HepG2 (cell line): ENCODE measurements at regions not wholly inside any gene's neighbourhood (a gene's known extent, or its start where the extent isn't known, plus 50 kb on each side); places are given as distances from the start of the nearest gene placed in this dataset.

ENCODE experiments used
- ATAC-seq: fragments of 200-7000 bp; cut with Tn5 transposase; 3 replicates; pipeline ENCODE4 v1.9.1; 2020; ENCODE audit warnings: mild to moderate bottlenecking, moderate library complexity
- BruUV-seq: library from RNA; stranded (reverse); fragments of 400-500 nt; replicated peaks from 2 replicates; lab custom pipeline; 2021; lab: Mats Ljungman, UMichigan
- CTCF ChIA-PET: fragments of 300-600 bp; formaldehyde crosslinking; extraction: SDS; loops from one replicate; lab custom pipeline; 2021; ENCODE audit warnings: low total read pairs, inconsistent platforms, low intra/inter-chr PET ratio; lab: Yijun Ruan, JAX
- POLR2A ChIA-PET: fragments of 350-600 bp; sonication (Branson Sonifier 250); formaldehyde crosslinking; loops from one replicate; lab custom pipeline; 2020; ENCODE audit warnings: antibody characterized with exemption, inconsistent platforms; lab: Yijun Ruan, JAX
- DNase-seq: peaks from one replicate; pipeline ENCODE4 v3.0.0-alpha.2; 2015; ENCODE audit warnings: low spot score
- FAIRE-seq: peaks from 3 replicates; lab custom pipeline; 2011; peaks lifted over from hg19 to GRCh38; lab: Jason Lieb, UNC
- H2AFZ ChIP-seq: one replicate; pipeline ENCODE4 v1.6.1; 2011; ENCODE audit warnings: low read length, inconsistent platforms
- H3K27ac ChIP-seq: fragments of 300-600 bp; 3 replicates; pipeline ENCODE4 v1.8.0; 2011; ENCODE audit warnings: mixed run types, mild to moderate bottlenecking, mixed read lengths, low read length, inconsistent platforms; ENCODE audit not compliant: insufficient read depth; ENCODE audit errors: extremely low read length
- H3K27me3 ChIP-seq, 2 experiments: fragments of 200-600 bp in 1 of 2; 2 replicates in 1 of 2; 3 replicates in 1 of 2; pipeline versions ENCODE4 v1.6.0 to v1.8.0; 2011; ENCODE audit warnings: low read length in 2 of 2, mild to moderate bottlenecking in 2 of 2, moderate library complexity in 2 of 2, inconsistent platforms in 1 of 2; ENCODE audit not compliant: insufficient read depth in 2 of 2, control insufficient read depth in 1 of 2
- H3K36me3 ChIP-seq, 2 experiments: fragments of 200-600 bp in 1 of 2; replicated peaks in 1 of 2; 2 replicates in 1 of 2; 3 replicates in 1 of 2; pipeline versions ENCODE4 v1.5.1 to v1.8.0; 2011; ENCODE audit warnings: low read length in 2 of 2, inconsistent platforms in 1 of 2; ENCODE audit not compliant: insufficient read depth in 2 of 2, control insufficient read depth in 1 of 2
- H3K4me1 ChIP-seq: 2 replicates; pipeline ENCODE4 v1.5.1; 2012; ENCODE audit warnings: low read length, inconsistent platforms; ENCODE audit not compliant: insufficient read depth
- H3K4me2 ChIP-seq: 2 replicates; pipeline ENCODE4 v1.6.0; 2011; ENCODE audit warnings: low read depth, low read length, inconsistent platforms
- H3K4me3 ChIP-seq, 3 experiments: fragments of 200-600 bp in 1 of 3; sonication (generic), shearing (Covaris generic) in 1 of 3; replicated peaks in 1 of 3; 2 replicates each; pipeline ENCODE4 v1.5.1; 2011 to 2016; ENCODE audit warnings: low read length in 3 of 3, inconsistent platforms in 2 of 3, low read depth in 2 of 3, mild to moderate bottlenecking in 2 of 3, control low read depth in 1 of 3, mixed read lengths in 1 of 3; ENCODE audit not compliant: insufficient read depth in 1 of 3
- H3K79me2 ChIP-seq: one replicate; pipeline ENCODE4 v1.6.1; 2011; ENCODE audit warnings: low read length, inconsistent platforms; ENCODE audit not compliant: insufficient read depth
- H3K9ac ChIP-seq: 2 replicates; pipeline ENCODE4 v1.6.0; 2011; ENCODE audit warnings: mild to moderate bottlenecking, low read depth, low read length, inconsistent platforms; ENCODE audit not compliant: insufficient read depth
- H3K9me3 ChIP-seq: 2 replicates; pipeline ENCODE4 v1.5.1; 2012; ENCODE audit warnings: mild to moderate bottlenecking, low read length
- H4K20me1 ChIP-seq: 2 replicates; pipeline ENCODE4 v1.6.0; 2011; ENCODE audit warnings: inconsistent platforms, mild to moderate bottlenecking, low read length, moderate library complexity; ENCODE audit not compliant: insufficient read depth
- GATA4 ChIP-seq: sonication (generic); IDR thresholded peaks from 2 replicates; pipeline ENCODE4 v1.6.1; 2016; ENCODE audit warnings: antibody characterized with exemption, low read depth, borderline replicate concordance
- ISX ChIP-seq: sonication (generic); formaldehyde crosslinking; conservative IDR thresholded peaks from 2 replicates; pipeline ENCODE4 v1.5.0; 2020; ENCODE audit warnings: missing genetic modification reagents
- SSRP1 ChIP-seq: IDR thresholded peaks from 2 replicates; pipeline ENCODE4 v1.6.1; 2016; ENCODE audit warnings: control low read depth
- ZNF558 ChIP-seq: sonication (generic); formaldehyde crosslinking; IDR thresholded peaks from 2 replicates; pipeline ENCODE4 v1.9.0; 2022; ENCODE audit warnings: mild to moderate bottlenecking, missing genetic modification reagents, borderline replicate concordance
- ZNF75D ChIP-seq: sonication (generic); formaldehyde crosslinking; IDR thresholded peaks from 2 replicates; pipeline ENCODE4 v1.8.1; 2023; ENCODE audit warnings: missing genetic modification reagents, mild to moderate bottlenecking, borderline replicate concordance
- WGBS: methylation state at CpG from one replicate; pipeline ENCODE4 v1.1.6; 2017; ENCODE audit warnings: low lambda C conversion rate; 5-methylcytosine and 5-hydroxymethylcytosine counted together
- in situ Hi-C: cut with HindIII; loops from 2 replicates; pipeline ENCODE4 v1.10.0; 2017; ENCODE audit warnings: low pct_unique_long_range_greater_than_20kb; ENCODE audit not compliant: extremely low pct_ligation_motif_present
- intact Hi-C: fragments of 100-400 bp; cut with micrococcal nuclease; formaldehyde crosslinking; loops from one replicate; pipeline ENCODE4 v1.10.0; 2022; ENCODE audit not compliant: unreplicated experiment
- TF ChIP-seq, protein P1 (sequence below): sonication (generic); formaldehyde crosslinking; IDR thresholded peaks from 2 replicates; pipeline ENCODE4 v1.4.0; 2020; ENCODE audit warnings: mild to moderate bottlenecking, missing genetic modification reagents
- TF ChIP-seq, protein P2 (sequence below): IDR thresholded peaks from 2 replicates; pipeline ENCODE4 v1.6.1; 2016; ENCODE audit warnings: missing compliant biosample characterization, missing genetic modification reagents, borderline replicate concordance
- TF ChIP-seq, protein P3 (sequence below): IDR thresholded peaks from 2 replicates; pipeline ENCODE4 v1.6.1; 2016; ENCODE audit warnings: mild to moderate bottlenecking, missing biosample characterization, missing genetic modification reagents
- TF ChIP-seq, protein P4 (sequence below), 2 experiments: fragments of 450-650 bp in 1 of 2; sonication (generic) in 1 of 2; formaldehyde crosslinking; IDR thresholded peaks; 2 replicates each; pipeline versions ENCODE4 v1.5.0 to v1.8.0; 2020 to 2022; ENCODE audit warnings: mild to moderate bottlenecking in 1 of 2, missing genetic modification reagents in 1 of 2

DNA sequence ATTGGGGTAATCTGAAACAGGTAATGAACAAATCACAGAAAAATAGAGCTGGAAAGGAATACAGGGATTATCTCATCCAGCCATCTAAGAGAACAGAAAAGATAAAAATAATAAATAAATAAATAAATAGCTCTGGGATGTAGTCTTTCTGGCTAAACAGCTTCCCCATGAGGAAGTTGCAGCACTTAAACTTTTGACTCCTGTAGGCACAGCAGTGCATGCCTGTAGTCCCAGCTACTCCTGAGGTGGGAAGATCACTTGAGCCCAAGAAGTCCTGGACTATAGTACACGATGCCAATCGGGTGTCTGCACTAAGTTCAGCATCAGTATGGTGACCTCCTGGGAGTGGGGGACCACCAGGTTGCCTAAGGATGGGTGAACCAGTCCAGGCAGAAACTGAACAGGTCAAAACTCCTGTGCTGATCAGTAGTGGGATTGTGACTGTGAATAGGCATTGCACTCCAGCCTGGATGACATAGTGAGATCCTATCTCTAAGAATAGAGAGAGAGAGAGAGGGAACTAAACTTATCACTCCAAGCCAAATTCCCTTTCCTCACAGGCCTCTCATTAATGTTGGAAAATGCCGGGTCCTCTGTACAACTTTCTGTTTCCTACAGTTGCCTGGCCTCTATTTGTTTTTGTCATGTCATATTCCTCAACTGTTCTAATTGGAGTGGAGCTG is 61.7 kb upstream of the CDK13 start:
- no peak for DNase-seq
- Histone ChIP-seq H3K27ac (no peak overlapping the region), H3K27me3 (peaks cover 0 to 3% of the 10 kb centered on the region in 2 experiments; a peak in 1 of 5 replicates), H3K36me3 (no peaks in the 10 kb centered on the region), H3K4me3 (no peak overlapping the region), H2AFZ (no peak overlapping the region), H4K20me1 (no peaks in the 10 kb centered on the region), H3K9ac (no peak overlapping the region), H3K4me1 (no peaks in the 10 kb centered on the region), H3K79me2 (no peaks in the 10 kb centered on the region), H3K9me3 (no peaks in the 10 kb centered on the region), H3K4me2 (no peak overlapping the region)
- intact Hi-C loops, result no loop called here
- WGBS, result 27% methylated on average over 1 of the region's 3 CpGs
- ChIA-PET CTCF (no interaction called here), POLR2A (no interaction called here)
- no TSS peak for BruUV-seq
- FAIRE-seq, result no peak
- no peak for ATAC-seq
- in situ Hi-C loops, result no loop called here
- TF ChIP-seq SSRP1 (CRISPR knock-in tag) (no peak), ZNF558 (CRISPR knock-in tag) (no peak), GATA4 (no peak), ZNF75D (no peak), ISX (CRISPR knock-in tag) (no peak)
- TF ChIP-seq, protein P1, sequence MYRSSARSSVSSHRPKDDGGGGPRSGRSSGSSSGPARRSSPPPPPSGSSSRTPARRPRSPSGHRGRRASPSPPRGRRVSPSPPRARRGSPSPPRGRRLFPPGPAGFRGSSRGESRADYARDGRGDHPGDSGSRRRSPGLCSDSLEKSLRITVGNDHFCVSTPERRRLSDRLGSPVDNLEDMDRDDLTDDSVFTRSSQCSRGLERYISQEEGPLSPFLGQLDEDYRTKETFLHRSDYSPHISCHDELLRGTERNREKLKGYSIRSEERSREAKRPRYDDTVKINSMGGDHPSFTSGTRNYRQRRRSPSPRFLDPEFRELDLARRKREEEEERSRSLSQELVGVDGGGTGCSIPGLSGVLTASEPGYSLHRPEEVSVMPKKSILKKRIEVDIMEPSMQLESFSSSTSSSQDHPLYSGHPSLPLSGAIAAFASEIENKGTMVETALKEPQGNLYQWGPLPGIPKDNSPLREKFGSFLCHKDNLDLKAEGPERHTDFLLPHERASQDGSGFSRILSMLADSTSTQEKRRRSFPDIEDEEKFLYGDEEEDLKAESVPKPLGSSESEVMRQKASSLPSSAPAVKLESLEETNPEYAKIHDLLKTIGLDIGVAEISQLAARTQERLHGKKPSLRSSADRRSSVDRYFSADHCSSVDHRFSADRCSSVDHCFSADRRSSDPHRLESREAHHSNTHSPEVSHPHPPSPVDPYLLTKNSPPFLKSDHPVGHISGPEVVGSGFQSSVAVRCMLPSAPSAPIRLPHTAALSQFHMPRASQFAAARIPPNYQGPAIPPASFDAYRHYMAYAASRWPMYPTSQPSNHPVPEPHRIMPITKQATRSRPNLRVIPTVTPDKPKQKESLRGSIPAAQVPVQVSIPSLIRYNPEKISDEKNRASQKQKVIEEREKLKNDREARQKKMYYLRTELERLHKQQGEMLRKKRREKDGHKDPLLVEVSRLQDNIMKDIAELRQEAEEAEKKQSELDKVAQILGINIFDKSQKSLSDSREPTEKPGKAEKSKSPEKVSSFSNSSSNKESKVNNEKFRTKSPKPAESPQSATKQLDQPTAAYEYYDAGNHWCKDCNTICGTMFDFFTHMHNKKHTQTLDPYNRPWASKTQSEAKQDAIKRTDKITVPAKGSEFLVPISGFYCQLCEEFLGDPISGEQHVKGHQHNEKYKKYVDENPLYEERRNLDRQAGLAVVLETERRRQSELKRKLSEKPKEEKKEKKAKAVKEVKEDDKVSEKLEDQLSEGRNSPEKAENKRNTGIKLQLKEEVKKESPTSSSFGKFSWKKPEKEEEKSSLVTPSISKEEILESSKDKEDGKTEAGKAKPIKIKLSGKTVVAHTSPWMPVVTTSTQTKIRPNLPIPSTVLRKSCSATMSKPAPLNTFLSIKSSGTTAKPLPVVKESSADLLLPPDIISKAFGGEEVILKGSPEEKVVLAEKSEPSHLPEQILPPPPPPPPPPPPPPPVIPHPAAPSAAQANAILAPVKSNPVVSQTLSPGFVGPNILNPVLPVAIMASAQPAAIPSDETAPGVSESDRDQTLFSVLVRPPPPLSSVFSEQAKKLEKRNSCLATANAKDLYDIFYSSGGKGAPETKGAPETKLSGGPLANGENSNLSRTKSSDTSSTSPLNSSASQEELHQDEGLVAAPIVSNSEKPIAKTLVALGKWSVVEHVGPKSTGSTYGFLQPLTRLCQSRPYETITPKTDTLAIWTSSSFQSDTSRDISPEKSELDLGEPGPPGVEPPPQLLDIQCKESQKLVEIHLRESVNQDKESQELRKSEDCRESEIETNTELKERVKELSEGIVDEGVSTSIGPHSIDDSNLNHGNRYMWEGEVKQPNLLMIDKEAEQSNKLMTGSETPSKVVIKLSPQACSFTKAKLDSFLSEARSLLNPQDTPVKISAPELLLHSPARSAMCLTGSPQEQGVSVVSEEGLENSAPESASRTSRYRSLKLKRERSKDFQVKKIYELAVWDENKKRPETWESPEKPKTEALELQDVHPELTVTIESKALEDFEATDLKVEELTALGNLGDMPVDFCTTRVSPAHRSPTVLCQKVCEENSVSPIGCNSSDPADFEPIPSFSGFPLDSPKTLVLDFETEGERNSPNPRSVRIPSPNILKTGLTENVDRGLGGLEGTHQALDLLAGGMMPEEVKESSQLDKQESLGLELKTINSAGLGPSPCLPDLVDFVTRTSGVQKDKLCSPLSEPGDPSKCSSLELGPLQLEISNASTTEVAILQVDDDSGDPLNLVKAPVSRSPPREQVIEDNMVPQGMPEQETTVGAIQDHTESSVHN (CRISPR knock-in tag), result no peak
- TF ChIP-seq, protein P2, sequence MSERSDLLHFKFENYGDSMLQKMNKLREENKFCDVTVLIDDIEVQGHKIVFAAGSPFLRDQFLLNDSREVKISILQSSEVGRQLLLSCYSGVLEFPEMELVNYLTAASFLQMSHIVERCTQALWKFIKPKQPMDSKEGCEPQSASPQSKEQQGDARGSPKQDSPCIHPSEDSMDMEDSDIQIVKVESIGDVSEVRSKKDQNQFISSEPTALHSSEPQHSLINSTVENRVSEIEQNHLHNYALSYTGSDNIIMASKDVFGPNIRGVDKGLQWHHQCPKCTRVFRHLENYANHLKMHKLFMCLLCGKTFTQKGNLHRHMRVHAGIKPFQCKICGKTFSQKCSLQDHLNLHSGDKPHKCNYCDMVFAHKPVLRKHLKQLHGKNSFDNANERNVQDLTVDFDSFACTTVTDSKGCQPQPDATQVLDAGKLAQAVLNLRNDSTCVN (CRISPR knock-in tag), result no peak
- TF ChIP-seq, protein P3, sequence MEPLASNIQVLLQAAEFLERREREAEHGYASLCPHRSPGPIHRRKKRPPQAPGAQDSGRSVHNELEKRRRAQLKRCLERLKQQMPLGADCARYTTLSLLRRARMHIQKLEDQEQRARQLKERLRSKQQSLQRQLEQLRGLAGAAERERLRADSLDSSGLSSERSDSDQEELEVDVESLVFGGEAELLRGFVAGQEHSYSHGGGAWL (CRISPR knock-in tag), result no peak
- TF ChIP-seq, protein P4, sequence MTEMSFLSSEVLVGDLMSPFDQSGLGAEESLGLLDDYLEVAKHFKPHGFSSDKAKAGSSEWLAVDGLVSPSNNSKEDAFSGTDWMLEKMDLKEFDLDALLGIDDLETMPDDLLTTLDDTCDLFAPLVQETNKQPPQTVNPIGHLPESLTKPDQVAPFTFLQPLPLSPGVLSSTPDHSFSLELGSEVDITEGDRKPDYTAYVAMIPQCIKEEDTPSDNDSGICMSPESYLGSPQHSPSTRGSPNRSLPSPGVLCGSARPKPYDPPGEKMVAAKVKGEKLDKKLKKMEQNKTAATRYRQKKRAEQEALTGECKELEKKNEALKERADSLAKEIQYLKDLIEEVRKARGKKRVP (CRISPR knock-in tag; IDR thresholded peaks at IDR 0.05), result no peak
